Stimulated activated CD4-positive, alpha-beta T cell treated with anti-CD3 and anti-CD28 coated beads, Interleukin-2, amount 100 ng/mL, for 24 hours (primary cell): ENCODE measurements at regions not wholly inside any gene's neighbourhood (a gene's known extent, or its start where the extent isn't known, plus 50 kb on each side); places are given as distances from the start of the nearest gene placed in this dataset.
"Not testable (repeated sequence)": the region's sequence is repeated elsewhere in the genome, so short reads cannot be mapped to it uniquely, and the experiment has no call there.

Experiments used
- DNase-seq, 2 donors: peaks; one replicate each; pipeline ENCODE4 v3.0.0-alpha.2; 2020

DNA sequence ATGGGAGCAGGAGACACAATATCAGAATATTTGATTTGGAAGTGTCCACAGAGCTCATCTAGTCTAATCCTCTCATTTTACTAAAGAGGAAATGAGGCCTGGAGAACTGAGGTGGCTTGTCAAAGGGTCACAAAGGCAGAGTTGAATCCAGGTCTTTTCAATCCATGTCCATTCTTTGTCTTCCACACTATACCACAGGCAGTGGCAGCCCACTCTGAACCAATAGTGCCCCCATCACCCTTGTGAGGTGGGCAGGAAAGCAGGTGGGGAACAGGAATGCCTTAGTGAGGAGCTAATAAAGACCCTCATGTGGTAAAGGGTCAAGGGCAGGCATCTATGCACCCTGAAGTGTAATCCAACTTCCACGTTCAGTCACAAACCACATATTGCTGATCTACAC is 134.8 kb upstream of the EGLN3 start:
- no peak for DNase-seq

- DNase-seq: no peak
Measured at GRCh38 chr14:34081576-34082136, 130.8 kb upstream of the EGLN3 start.

- no peak for DNase-seq
Measured at GRCh38 chr14:34081101-34081575, 130.3 kb upstream of the EGLN3 start.

DNA sequence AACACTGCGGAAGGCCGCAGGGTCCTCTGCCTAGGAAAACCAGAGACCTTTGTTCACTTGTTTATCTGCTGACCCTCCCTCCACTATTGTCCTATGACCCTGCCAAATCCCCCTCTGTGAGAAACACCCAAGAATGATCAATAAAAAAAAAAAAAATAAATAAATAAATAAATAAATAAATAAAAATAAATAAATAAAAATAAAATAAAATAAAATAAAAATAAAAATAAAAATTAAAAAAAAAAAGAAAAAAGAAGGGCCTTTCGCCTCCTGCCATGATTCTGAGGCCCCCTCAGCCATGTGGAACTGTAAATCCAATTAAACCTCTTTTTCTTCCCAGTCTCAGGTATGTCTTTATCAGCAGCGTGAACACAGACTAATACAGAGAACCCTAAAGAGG is 128.8 kb upstream of the EGLN3 start:
- DNase-seq: not testable (repeated sequence)

DNA sequence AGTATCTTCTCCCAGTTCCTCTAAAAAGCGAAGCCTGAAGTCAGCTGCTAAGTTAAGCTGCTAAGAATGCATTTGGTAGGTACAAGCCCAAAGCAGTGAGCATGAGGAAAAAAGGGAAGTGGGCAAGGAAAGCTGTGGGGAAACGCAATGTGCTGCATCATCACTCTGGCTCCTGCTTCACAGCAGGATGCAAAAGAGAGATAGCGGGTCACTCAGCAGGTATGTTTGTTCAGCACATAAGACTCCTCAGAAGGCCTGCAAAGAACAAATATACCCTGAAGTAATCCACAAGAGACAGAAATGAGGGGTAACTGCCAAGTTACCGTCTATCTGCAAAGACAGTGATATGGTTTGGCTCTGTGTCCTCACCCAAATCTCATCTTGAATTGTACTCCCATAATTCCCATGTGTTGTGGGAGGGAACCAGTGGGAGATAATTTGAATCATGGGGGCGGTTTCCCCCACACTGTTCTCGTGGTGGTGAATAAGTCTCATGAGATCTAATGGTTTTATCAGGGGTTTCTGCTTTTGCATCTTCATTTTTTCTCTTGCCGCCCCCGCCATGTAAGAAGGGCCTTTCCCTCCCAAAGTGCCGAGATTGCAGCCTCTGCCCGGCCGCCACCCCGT is 127.4 kb upstream of the EGLN3 start:
- no peak for DNase-seq

GRCh38 chr14:34075826-34076225 is 125.0 kb upstream of the EGLN3 start:
- no peak for DNase-seq

DNA sequence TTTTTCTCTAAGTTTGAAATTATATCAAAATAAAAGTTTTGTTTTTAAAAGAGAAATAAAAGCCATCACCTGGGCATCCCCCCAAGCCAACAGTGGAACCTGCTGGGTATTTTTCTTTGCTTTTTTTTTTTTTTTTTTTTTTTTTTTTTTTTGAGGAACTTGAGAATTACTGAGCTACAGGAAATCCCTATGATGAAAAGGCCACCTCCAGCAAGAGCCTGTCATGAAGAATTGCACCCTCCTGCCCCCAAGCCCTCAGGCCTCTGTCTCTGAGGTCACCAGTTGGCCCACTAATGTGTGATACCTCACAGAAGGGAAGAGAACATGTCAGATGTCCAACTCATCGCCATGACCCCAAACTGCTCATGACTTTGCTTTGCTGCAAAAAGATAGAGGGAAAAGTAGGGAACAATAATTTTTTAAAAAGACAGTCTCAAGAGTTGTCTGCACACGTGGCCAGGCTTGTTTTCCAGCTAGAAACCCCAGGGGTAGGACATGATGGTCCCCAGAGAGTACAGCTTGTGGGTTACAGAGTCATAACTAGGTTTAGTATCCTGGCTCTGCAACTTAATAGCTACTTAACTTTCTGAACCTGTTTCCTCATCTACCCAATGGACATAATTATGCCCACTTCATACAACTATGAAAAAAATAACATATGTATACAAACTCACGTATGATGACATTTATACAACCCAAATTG is 124.3 kb upstream of the EGLN3 start:
- no peak for DNase-seq

DNA sequence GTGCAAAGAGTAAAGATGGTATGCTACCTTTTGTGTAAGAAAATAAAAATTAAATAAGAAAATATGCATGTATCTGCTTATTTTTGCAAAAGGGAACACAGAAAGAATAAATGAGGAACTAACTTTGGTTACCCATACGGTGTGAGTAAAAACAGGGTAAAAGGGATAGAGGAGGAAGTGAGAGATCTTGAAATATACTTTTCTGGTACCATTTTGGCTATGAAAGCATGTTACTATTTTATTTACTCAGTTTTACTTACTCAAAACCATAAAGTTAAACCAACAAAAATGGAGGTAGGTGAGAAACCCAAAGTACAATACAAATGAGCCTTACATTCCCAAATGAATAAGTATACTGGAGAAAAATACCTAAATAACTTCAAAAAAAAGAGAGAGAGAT is 122.0 kb upstream of the EGLN3 start:
- no peak for DNase-seq

- no peak for DNase-seq
Measured at GRCh38 chr14:34072401-34072800, 121.5 kb upstream of the EGLN3 start.

DNA sequence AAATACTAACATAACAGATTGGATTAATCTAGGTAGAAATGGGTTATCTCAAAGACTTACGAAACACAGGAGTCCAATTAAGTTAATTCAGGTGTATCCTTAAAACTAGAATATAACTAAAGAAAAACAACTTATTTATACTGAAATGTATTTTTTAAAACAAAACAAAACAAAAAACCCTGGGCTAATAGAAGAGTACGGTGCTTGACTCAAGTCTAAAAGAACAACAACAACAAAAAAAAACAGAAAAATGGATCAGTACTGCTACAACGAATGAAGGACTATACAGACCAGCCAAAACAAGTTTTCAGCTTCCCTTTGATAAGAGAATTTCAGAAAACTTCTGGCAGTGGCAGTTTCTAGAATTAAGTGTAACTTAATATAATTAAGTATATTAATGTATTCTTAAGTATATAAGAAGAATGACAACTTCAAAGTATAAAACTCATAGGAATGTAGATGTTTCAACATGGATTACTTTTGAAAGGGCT is 120.1 kb upstream of the EGLN3 start:
- DNase-seq: no peak

- no peak for DNase-seq
Measured at GRCh38 chr14:34069854-34070582, 119.1 kb upstream of the EGLN3 start.

DNA sequence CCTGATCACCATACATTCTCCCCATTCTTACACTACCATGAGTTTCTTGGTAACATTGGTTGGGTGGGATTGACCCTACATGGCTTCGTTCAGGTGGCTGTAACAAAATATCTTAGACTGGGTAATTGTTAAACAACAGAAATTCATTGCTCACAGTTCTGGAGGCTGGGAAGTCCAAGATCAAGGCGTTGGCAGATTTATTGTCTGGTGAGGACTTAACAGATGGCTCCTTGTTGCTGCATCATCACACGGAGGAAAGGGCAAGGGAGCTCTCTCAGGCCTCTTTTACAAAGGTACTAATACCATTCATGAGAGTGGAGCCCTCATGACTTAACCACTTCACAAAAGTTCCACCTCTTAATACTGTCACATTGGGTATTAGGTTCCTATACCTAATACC is 116.7 kb upstream of the EGLN3 start:
- DNase-seq: no peak

DNA sequence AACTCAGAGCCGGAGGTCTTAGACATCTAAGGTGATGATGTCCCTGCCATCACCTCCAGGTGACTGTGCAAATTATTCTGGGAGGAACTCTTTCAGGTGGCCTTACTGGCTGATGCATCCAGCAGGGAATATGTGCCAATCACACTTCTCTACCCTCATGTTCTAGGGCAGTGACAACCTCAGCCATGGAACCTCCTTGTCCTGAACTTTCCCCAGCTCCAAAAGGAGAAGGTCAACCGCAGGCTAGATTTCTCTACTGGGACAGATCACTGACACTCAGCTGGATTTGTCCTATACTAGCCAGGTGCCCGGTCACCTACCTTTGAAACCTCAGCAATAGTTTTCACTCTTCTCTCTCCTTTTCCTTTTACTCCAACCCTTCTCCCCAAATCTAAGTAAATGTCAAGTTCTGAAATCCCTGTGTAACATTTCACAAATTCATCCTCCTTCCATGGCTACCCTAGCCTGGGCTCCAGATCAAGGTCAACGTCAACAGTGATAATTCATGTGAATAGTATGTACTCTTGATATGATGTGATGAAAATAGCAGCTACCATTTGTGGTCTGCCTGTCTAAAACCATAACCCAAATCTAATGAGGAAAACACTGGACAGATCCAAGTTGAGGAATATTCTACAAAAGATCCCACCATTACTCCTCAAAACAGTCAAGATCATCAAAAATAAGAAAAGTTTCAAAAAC is 115.0 kb upstream of the EGLN3 start:
- no peak for DNase-seq

DNA sequence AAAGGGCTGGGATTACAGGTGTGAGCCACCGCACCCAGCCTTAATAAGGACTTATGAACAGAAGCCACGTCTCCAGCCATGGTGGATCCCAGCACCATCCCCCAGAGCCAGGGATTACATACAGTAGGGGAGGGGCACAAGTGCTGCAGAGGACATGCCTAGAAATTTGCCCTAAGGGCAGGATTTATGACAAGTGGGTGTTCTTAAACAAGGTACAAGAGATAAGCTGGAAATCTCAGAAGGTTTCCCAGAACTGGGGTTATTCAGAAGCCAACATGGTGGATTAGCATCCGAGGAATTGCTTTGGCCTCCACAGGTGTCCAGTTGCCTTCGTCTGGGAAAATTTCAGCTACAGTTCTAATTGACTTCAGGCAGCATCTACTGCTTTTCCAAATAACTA is 114.4 kb upstream of the EGLN3 start:
- no peak for DNase-seq

DNA sequence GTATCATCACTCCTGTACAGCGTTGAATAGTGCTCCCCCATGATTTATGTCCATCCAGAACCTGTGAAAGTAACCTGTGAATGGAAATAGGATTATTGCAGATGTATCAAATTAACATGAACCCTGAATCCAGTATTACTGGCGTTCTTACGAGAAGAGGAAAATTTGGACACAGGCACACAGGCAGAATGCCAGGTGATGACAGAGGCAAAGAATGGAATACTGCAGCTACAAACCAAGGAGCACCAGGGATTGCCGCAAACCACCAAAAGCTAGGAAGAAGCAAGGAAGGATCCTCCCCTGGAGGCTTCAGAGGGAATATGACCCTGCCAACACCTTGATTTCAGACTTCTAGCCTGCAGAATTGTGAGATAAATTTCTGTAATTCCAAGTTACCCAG is 113.5 kb upstream of the EGLN3 start:
- no peak for DNase-seq

DNA sequence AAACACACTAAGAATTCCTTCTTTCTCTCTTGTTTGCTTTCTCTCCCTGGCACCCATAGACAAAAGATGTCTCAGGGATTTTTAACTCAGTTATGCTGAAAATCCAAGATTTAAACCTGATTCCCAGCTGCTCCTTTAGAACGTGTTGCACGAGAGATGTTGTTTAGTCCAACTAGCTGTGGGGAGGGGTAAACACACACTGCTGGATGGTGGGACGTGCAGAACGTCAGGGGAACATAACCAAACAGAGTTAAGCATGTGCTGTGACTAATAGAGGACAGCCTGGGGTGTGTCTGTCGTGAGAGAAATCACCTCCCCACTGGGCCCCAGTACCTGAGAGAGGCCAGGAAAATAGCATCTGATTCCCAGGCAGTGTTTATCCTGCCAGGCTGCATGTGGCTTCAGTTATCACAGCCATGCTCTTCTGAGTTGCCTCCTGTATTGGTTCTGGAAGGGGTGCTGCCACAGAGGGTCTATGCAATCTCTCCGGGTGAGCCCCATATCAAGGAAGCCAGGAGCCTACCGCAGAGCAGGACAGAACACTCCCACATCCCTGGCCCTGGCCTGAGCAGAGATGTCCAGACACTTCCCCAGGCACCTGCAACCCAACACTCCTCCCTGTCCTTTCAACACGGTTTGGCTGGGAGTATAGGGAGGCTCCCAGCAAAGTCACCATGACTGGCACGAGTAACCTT is 112.7 kb upstream of the EGLN3 start:
- no peak for DNase-seq

- DNase-seq: no peak
Measured at GRCh38 chr14:34063042-34063441, 112.2 kb upstream of the EGLN3 start.

DNA sequence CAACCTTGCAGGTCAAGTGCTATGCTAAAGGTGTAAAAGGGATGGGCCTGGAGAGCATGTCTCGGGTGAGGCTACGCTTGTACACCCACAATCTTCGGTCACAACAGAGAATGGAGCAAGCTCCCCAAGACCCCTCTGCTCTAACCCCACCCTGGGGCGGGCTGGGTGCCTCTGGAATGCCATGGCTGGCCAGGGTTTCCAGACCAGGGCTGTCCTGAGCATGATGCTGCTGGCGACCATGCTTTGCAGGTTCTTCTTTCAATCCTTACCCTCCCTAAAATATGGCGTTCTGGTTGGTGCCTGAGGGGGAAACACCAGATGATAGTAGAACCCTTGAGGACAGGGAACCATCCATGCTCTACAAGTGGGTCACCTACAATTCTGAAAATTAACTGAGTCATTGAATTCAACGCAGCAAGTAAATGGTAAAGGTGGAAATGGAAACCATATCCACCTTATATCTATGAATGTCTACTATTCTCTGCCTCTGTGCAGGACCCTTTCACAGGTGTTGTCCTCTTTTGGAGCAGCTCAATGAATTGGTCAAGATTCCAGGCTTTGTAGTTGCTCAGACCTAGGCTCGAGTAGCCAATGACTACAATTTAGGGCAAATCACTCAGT is 111.6 kb upstream of the EGLN3 start:
- DNase-seq: no peak

DNA sequence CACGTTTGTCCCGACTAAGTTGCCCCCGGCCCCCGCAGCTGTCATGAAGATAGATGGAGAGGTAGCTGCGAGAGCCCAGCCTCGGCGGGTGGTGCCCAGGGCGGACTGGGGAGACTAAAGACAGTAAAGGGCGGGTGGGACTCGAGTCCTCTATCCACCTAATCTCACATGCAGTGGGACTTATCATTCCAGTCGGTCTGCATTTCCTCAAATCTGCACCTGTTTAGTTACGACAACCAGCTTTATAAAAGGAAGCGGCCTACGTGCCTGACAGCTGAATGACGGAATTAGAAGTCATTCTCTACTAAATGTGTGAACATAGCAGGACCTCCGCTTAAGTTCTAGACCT is 109.8 kb upstream of the EGLN3 start:
- DNase-seq: no peak

DNA sequence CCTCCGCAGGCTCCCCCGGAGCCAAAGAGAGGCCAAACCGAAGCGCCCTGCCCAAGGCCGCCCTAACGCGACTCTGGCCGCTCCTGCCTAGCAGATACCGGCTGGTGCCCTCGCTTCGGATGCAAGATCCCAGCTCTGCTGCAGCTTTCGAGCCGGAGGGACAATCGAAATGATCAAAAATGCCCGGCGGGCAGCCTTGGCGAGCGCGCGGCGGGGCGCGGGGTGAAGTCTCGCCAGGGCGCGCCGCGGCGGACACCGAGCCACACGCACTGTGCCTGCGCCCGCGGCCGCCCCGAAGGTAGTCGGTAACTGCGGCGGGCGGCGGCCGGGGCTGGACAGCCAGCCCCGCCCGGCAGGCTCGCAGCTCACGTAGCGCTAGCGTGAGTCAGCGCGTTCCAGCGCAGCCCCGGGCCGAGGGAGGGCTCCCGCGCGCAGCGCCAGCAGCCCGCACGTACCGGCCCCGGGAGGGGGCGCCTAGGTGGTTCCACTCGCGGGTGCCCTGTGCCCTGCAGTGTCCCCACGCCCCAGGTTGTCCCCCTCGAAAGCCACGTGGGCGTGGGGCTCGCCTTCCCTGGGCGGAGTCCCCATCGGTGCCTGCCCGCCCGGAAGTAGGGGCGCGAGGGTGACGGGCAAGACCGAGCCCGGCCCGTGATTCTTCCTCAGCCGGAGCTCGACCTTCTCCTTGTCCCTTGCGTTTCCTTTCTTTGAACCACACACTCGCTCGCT is 109.2 kb upstream of the EGLN3 start:
- peak; percentile 59 to 65 for DNase-seq
